DMS53 treated with DMSO at 0.1 percent for 48 hours (cell line): ENCODE measurements at regions not wholly inside any gene's neighbourhood (a gene's known extent, or its start where the extent isn't known, plus 50 kb on each side); places are given as distances from the start of the nearest gene placed in this dataset.
A peak's percentile ranks its signal among the peaks of the same experiment; 100 is the strongest.

Experiments
- DNase-seq: peaks from one replicate; lab custom pipeline; 2025; ENCODE audit not compliant: unreplicated experiment; lab: John Stamatoyannopoulos, UW

DNA sequence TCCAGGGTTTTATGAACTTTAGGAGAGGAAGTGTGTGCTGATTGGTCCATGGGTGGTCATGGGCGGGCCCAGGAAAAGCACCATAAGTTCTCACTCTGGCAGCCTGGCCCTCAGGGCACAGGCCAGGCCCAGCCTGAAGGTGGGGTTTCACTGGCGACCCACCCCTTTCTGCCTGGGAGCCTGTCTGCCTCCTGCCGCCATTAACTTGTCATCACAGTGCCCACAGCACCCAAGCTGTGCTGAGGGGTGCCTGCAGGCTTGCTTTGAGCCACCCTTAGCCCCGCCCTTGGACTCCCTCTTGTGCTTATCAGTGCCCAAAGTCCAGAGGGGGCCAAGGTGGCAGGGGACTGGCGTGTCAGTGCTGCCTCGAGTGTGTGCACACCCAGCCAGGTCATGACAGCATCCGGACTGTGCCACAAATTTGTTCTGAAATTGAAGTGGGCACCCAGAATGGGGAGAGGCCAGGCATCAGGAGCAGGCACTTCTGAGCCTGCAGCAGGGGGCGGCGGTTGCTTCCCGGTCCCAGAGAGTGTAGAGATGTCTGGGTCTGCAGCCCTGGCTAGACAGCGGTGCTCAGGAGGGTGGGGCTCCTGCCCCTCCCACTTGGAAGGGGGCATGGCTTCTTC is 455.6 kb downstream of the TMA16 start:
- DNase-seq = no peak

DNA sequence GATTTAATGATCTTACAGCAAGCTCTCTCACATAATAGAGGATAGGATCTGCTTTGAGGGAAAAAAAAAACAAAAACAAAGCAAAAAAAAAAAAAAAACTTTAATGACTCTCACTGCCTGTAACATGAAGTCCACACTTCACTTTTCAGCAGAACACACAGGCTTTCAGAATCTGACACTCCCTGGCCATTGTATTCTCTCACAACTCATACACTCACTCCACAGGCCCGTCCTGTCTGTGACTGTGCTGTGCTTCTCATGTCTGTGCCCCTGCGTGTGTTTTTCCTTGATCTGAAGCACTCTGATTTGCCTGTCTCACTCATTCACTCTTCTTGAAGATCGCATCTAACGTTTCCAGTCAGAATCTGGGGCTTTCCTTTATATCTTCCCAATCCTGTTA is 460.8 kb downstream of the TMA16 start:
- no peak for DNase-seq

DNA sequence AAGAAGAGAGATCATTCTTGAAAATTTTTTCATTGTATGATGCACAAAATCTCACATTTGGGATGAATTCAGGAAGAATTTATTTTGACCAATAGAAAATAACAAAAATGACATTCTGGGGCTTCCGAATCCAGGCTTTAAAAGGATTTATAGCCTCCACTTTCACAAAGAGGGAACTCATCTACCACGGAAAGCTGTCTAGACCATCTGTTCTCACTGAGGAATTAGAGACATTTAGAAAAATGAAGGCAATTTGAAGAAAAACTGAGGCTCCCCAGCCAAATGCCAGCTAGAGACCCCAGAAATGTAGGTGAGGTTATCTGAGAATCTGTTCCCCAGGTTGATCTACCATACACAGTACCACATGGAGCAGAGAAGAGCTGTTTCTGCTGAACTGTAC is 464.3 kb downstream of the TMA16 start:
- DNase-seq = no peak

DNA sequence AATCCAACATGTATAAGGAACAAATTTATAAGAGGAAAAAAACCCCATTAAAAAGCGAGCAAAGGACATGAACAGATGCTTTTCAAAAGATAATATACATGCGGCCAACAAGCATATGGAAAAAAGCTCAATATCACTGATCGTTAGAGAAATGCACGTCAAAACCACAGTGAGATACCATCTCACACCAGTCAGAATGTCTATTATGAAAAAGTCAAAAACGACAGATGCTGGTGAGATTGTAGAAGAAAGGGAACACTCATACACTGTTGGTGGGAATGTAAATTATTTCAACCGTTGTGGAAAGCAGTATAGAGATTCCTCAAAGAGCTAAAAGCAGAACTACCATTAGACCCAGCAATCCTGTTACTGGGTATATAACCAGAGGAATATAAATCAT is 465.4 kb downstream of the TMA16 start:
- no peak for DNase-seq

DNA sequence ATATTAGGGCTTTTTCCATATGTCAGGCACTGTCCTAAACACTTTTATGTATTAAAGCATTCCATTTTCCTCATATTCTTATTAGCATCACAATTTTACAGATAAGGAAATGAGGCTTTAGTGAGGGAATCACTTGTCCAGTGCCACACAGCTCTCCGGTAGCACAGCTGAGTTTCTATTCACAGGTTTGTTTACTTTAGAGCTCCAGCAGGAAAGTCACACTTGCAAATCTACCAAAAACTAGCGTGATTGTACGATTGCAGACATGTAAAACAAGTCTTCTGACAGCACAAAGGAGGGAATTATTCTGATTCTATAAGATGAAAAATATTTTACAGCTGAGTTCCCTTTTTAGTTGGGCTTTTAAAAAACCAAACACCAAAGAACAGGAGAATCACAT is 472.1 kb downstream of the TMA16 start:
- peak; percentile 27 for DNase-seq

DNA sequence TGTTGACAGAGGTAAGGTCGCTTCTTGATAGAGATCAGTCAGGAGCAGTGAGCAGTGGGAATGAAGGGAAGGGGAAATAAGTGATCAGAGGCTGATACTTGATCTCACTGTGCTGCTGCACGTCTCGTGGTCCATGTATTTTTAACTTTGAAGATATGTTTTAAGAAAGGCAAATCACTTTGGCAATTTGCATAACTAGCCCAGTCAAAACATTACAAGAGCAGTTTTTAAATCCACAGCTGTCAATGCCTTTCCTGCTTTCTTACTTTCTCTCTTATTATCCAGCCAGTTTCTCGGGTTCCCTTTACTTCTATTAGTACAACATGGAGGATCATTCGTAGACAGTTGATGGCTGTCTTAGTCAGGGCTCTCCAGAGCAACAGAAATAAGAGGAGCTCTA is 472.8 kb downstream of the TMA16 start:
- no peak for DNase-seq

DNA sequence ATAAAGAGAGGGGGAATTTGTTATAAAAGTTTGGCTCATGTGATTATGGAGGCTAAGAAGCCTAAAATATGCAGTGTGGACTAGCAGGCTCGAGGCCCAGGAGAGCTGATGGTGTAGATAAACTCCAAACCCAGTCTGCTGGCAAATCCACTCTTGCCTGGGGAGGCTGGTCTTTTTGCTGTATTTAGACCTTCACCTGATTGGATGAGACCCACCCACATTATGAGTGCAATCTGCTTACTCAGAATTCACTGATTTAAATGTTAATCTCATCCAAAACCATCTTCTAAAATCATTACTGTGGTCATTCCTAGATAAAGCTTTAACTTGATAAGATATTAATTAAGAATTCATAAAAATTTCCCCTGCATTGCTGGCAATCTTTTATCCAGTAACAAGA is 473.2 kb downstream of the TMA16 start:
- DNase-seq = no peak

DNA sequence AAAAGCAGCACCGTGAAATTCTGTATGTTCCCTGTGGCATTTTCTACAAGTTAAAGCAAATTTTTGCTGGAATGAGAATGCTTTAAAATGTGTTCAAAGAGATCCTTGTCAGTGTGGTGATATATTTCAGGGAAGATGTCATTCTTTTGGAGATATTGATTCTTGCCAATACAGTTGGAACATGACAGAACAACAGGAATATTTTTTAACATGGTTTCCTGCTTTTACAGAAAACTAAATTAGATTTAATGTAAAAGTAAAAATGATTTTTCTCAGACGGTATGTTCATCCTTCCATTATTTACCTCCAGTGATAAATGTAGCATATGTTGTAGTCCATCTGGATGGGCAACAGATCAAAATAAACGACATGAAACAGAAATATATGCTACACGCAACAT is 474.8 kb downstream of the TMA16 start:
- no peak for DNase-seq

DNA sequence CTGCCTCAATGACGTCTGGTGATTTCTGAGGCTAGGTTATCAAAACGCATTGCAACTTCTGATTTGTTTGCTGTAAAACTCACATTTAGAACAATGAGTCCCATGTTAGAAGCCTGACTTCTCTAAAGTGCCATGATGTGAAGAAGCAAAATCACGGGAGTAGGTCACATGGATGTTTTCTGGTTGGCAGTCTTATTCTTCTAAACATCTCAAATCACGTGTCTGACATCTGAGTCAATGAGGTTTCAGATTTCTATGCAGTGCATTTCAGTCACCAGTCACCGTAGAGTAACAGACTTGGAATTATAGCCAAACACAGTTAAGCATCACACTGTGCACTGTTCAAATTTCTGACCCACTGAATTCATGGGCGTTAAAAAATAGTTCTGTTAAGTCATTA is 482.1 kb downstream of the TMA16 start:
- no peak for DNase-seq

DNA sequence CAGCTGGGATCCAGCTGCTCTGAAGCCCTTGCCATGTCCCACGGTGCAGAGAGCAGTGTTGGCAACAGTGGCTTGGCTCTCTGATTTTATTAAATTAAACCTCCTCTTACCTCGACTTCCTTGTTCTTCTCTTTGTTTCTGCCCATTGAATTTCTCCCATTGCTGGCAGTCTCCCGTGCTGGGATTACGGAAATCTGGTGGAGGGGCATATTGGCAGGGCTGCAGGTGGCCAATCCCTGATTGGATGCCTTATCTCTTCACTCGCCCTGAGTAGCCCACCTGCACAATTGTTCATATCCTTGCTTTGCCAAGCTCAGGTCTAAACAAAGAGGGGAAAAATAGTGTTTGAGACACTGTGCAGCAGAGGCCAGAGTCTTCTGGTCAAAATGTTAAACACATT is 493.9 kb downstream of the TMA16 start:
- no peak for DNase-seq

DNA sequence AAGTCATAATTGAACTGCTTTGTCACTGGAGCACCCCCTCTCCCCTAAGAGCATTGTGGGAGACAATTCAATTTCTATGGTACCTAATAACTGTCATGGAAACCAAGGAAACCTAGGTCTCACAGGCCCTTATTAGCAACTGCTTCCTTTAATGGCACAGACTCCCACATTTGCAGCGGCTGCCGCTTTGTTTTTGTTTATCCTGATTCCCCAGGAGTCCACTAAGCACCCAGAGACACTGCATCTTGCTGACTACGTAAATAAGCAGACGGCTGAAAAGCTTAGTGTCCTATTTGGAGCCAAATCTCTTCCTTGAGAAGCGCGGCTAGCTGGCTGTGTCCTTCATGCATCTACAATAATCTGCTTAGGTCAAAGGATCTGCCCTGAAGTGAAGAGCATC is 494.4 kb downstream of the TMA16 start:
- DNase-seq = no peak

DNA sequence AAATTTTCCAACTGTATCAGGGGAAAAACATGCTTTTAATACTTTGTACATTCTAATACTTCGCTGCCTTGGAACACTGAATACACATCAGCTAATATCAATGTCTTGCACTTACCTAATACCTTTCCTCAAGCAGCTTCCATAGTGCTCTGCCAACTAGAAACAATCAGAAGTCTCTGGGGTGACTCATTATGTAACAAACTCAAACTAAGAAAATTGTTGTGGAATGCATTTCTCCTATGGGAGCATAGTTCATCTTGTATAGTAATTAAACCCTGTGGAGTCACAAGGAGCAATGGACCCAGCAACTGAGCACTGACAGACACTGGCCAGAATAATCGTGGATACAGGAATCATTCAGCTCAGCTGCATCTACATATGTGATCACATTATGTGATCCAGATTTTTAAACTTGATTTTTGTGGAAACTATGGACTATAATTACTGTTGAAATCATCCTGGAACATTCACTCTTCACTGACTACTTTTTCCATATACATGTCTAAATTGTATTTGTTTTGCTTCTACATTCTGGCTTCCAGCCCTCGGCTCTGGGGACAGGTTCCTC is 496.9 kb downstream of the TMA16 start:
- no peak for DNase-seq

DNA sequence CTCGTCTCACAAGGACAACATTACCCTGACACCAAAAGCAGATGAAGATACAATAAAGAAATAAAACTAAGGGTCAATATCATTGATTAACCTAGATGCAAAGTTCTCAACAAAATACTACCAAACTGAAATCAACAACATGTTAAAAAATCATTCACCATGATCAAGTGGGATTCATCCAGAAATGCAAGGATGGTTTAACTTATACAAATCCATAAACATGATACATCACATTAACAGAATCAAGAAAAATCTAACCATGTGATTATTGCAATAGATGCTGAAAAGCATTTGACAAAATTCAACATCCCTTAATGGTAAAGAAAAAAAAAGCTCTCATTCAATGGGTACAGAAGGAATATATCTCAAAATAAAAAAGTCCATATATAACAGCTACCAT is 514.9 kb downstream of the TMA16 start:
- no peak for DNase-seq

DNA sequence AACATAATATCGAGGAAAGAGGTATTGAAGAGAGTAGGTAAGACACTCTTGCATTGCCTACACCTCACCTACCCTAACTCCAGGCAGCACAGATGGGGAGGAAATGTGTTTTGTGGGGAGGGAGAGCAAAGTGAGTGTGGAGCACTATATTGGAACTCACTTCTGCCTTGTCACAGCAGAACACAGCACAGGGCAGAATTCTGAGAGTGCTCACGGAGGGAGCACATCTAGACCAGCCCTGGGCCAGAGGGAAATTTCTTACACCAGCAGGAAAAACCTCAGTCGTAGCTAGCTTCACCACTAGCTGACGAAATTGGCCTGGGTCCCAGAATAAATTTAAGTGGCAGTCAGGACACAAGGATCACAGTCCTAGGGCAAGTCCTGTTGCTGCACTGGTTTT is 517.3 kb downstream of the TMA16 start:
- no peak for DNase-seq

DNA sequence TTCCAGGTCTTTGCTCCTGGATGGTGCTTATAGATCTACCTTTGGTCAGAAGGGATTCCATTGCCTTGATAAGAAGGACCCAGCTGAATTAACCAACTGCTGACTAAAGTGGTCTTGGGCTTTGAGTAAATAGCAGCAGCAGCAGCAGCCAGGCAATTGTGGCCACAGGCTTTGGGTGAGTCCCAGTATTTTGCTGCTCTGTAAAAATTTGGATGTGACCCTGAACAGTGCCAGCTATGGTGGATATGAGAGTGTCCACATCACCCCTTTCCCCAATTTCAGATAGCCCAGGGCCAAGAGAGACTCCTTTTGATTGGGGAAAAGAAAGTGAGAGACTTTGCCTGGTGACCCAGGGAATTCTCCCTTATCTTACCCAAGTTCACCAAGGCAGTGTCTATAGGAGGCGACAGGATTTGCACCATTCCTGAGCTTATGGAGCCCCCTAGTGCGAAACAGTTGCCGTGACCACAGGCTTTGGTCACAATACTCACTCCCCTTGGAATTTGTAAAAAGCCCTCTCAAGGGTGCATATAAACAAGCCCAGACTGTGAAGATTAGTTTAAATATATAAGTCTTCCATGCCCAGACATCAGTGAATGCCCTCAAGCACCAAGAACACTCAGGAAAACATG is 518.0 kb downstream of the TMA16 start:
- DNase-seq = peak; percentile 30

DNA sequence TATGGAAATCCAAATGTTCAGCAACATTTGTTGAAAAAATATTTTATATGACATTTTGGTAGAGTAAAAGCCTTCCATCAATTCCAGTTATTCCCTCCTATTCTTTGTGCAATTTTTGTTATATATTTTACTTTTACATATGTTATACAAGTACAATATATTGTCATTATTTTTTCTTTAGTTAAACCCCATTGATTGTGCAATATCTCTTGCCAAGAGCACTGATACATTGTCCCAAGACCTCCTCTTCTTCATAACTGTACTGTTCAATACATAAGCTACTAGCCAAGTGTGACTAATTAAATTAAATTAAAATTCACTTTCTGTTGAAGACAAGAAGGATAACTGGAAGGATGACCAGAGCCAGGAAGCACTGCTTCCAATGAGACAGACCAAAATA is 527.5 kb downstream of the TMA16 start:
- no peak for DNase-seq

DNA sequence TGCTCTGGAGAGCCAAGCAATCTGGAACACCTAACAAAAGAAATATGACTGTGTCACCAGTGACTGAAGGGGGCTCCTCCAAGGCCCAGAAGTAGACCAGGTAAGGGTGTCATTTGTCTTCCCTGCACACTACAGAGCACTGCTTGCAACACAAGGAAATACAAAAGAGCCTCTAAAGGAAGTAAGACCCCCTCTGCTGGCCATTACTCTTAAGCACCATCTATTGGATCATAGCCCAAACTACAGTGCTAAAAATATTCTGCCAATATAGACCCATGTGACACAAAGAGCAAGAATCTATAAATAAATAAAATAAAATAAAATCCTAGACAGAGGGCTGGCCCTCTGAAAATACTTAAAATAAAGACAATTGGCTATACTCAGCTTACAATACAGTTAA is 528.7 kb downstream of the TMA16 start:
- no peak for DNase-seq

DNA sequence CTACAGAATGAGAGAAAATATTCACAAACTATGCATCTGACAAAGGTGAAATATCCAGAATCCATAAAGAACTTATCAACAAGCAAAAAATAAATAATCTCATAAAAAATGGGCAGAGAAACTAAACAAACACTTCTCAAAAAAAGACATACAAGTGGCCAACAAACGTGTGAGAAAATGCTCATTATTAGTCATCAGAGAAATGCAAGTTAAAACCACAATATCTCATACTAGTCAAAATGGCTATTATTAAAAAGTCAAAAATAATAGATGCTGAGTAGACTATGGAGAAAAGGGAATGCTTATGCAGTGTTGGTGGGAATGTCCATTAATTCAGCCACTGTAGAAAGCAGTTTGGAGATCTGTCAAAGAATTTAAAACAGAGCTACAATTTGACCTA is 533.3 kb downstream of the TMA16 start:
- no peak for DNase-seq

DNA sequence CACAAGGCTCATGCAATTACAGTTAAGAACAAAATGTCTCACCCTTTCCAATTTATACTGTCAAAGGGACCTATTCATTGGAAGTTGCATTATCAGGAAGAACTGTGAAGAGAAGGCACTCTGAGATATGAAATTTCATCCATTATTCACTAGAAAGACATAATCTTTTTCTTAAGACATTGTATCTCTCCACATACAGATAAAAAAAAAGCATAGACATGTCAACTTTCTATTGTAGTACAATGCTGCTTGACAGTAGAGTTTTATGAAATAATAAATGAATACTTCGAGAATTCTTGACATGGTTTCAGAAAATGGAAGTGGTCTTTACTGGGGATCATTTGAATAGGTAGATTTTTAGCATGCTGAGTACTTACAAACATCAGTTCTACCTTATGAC is 545.0 kb downstream of the TMA16 start:
- no peak for DNase-seq

DNA sequence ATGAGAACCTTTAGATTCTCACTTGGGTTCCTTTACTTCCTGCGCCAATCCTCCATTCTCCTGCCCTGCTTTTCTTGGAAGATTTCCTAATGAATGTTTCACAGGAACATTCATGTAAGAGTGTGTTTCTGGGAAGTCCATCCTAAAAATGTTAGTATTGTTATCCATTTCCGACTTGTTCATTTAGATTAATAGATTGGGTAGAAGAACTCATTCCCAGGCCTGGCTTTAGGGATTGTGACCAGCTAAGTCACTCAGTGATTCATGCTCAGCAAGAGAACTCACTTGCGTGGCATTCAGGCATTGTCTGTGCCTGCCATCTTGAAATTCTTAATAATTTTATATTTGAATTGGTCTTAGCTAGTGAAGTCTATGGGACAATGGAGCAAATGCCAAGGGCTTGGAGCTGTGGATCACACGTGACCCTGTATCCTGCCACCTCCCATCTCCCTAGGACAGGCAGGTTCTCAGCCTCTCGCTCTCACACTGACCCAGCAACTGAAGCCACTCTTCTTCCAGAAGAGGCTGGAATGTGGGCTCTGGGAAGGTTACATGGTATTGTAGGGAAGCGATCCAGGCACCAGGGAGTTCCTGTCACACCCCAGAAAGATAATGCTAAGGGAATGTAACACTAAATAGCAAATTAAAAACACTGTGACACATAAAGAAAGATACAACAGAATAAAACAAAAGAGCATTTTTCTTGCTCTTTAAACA is 562.1 kb downstream of the TMA16 start:
- no peak for DNase-seq

DNA sequence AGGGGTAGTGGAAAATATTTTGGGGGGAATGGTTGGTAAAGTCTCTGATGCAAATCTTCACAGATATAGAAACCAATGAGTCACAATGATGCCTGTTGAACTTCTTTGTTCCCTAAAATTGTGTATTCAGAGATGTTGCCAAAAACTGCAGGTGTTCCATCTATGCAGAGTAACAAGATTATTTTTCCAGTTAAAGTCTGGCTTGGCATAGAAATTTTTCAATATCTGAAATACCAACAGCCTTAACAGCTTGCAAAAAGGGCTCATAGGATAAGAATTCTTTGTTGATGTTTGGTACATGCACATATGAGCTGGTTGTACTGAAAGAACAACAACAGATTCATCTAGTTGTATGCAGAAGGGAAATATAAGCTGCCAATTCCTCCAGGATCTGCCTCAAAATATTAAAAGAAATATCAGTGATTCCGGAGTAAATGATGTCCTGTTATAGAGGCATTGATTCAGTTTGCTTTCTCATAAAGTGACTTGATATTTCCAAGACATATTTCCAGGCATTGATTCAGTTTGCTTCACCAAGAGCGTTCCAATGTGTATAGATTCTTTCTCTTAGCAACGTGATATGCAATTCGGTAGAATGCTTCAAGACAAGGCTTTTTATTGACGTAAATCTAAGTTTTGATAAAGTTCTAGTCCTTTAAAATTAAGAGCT is 564.4 kb downstream of the TMA16 start:
- no peak for DNase-seq

DNA sequence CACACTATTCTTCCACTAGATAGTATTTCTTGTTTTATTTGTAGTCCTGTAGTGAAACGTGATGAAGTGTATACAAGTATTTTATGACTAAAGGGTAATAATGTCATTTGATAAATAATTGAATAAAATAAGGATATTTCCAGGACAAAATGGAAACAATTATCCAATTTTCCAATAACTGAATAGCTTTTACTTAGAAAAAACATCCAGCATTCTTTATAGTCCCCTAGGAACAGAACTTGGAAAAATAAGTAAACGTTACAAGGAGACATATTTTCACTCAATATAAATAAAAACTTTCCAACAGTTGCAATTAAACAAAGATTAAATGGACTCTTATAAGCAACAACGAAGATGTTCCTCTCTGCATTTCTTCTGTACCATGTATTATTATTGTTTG is 566.0 kb downstream of the TMA16 start:
- DNase-seq = no peak
